Hepatocyte (in vitro differentiated cells): ENCODE measurements at regions not wholly inside any gene's neighbourhood (a gene's known extent, or its start where the extent isn't known, plus 50 kb on each side); places are given as distances from the start of the nearest gene placed in this dataset.

ENCODE experiments used
- DNase-seq: peaks from one replicate; pipeline ENCODE4 v3.0.0-alpha.2; 2016; ENCODE audit warnings: low spot score
- H2AFZ ChIP-seq: fragments of 200-600 bp; sonication (generic); 2 replicates; pipeline ENCODE4 v1.6.0; 2016; ENCODE audit warnings: antibody characterized with exemption, mild to moderate bottlenecking
- H3K27ac ChIP-seq: fragments of 200-600 bp; sonication (generic); 2 replicates; pipeline ENCODE4 v1.5.1; 2016; ENCODE audit warnings: mild to moderate bottlenecking
- H3K27me3 ChIP-seq: fragments of 200-600 bp; sonication (generic); 2 replicates; pipeline ENCODE4 v1.6.1; 2016
- H3K36me3 ChIP-seq: fragments of 200-600 bp; sonication (generic); replicated peaks from 2 replicates; pipeline ENCODE4 v1.5.1; 2016; ENCODE audit warnings: low read depth; ENCODE audit not compliant: insufficient read depth
- H3K4me1 ChIP-seq: fragments of 200-600 bp; sonication (generic); 2 replicates; pipeline ENCODE4 v1.5.1; 2016; ENCODE audit warnings: mild to moderate bottlenecking, moderate library complexity; ENCODE audit not compliant: insufficient read depth
- H3K4me2 ChIP-seq: fragments of 200-600 bp; sonication (generic); 2 replicates; pipeline ENCODE4 v1.6.0; 2016
- H3K4me3 ChIP-seq: fragments of 200-600 bp; sonication (generic); 2 replicates; pipeline ENCODE4 v1.5.1; 2016; ENCODE audit warnings: mild to moderate bottlenecking
- H3K79me2 ChIP-seq: fragments of 200-600 bp; sonication (generic); 2 replicates; pipeline ENCODE4 v1.6.0; 2017; ENCODE audit warnings: mild to moderate bottlenecking
- H3K9me2 ChIP-seq: fragments of 200-600 bp; sonication (generic); replicated peaks from 2 replicates; pipeline ENCODE4 v1.6.0; 2017; ENCODE audit warnings: mild to moderate bottlenecking; ENCODE audit not compliant: insufficient read depth
- H3K9me3 ChIP-seq: fragments of 200-600 bp; sonication (generic); 2 replicates; pipeline ENCODE4 v1.5.1; 2016; ENCODE audit warnings: low read depth, mild to moderate bottlenecking
- H4K20me1 ChIP-seq: fragments of 200-600 bp; sonication (generic); 2 replicates; pipeline ENCODE4 v1.6.0; 2016; ENCODE audit warnings: mild to moderate bottlenecking; ENCODE audit not compliant: insufficient read depth, poor library complexity, severe bottlenecking
- EZH2 ChIP-seq: fragments of 200-600 bp; sonication (generic); IDR thresholded peaks from 2 replicates; pipeline ENCODE4 v1.6.1; 2016; ENCODE audit warnings: antibody characterized with exemption, mild to moderate bottlenecking, borderline replicate concordance
- EZH2phosphoT487 ChIP-seq: fragments of 200-600 bp; sonication (generic); IDR thresholded peaks from one replicate; pipeline ENCODE4 v1.6.1; 2018; ENCODE audit warnings: antibody characterized with exemption, mild to moderate bottlenecking, low read depth, moderate library complexity; ENCODE audit not compliant: unreplicated experiment, severe bottlenecking
- WGBS: methylation state at CpG from one replicate; pipeline ENCODE4 v1.1.6; 2016; ENCODE audit warnings: low lambda C conversion rate; ENCODE audit errors: missing lambda C conversion rate; 5-methylcytosine and 5-hydroxymethylcytosine counted together
- TF ChIP-seq, protein P1 (sequence below): fragments of 200-600 bp; sonication (generic); IDR thresholded peaks from 2 replicates; pipeline ENCODE4 v1.5.1; 2016; ENCODE audit warnings: antibody characterized with exemption, mild to moderate bottlenecking; ENCODE audit not compliant: poor library complexity

DNA sequence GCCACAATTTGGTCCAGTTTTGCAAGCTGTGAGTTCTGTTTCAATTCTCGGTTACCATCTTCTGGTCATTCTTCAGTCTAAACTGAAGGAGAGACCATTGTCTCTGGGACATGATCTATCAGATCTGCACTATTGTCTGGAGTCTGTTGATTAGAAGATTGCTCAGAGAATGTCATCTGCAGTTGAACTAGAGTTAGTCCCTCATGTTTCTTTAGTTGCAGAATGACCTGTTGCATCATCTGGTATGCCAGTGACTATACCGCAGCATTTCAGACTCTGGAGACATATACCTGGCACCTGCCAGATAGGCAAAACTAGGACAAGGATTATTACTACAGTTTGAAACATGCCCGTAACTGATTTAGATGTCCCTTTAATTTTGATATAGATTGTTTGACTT, 194.8 kb downstream of the LRRC70 start:
- Histone ChIP-seq H2AFZ (no peak overlapping the region), H3K9me3 (no peaks in the 10 kb centered on the region), H3K4me3 (no peak overlapping the region), H4K20me1 (no peaks in the 10 kb centered on the region), H3K36me3 (no peaks in the 10 kb centered on the region), H3K27ac (no peak overlapping the region), H3K79me2 (no peaks in the 10 kb centered on the region), H3K4me2 (no peak overlapping the region), H3K9me2 (no peaks in the 10 kb centered on the region), H3K27me3 (no peaks in the 10 kb centered on the region), H3K4me1 (no peaks in the 10 kb centered on the region)
- DNase-seq = no peak
- no peak for TF ChIP-seq EZH2phosphoT487
- TF ChIP-seq, protein P1, sequence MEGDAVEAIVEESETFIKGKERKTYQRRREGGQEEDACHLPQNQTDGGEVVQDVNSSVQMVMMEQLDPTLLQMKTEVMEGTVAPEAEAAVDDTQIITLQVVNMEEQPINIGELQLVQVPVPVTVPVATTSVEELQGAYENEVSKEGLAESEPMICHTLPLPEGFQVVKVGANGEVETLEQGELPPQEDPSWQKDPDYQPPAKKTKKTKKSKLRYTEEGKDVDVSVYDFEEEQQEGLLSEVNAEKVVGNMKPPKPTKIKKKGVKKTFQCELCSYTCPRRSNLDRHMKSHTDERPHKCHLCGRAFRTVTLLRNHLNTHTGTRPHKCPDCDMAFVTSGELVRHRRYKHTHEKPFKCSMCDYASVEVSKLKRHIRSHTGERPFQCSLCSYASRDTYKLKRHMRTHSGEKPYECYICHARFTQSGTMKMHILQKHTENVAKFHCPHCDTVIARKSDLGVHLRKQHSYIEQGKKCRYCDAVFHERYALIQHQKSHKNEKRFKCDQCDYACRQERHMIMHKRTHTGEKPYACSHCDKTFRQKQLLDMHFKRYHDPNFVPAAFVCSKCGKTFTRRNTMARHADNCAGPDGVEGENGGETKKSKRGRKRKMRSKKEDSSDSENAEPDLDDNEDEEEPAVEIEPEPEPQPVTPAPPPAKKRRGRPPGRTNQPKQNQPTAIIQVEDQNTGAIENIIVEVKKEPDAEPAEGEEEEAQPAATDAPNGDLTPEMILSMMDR = no peak
- TF ChIP-seq EZH2 = no peak
- 95% methylated on average over 3 of the region's 3 CpGs for WGBS

DNA sequence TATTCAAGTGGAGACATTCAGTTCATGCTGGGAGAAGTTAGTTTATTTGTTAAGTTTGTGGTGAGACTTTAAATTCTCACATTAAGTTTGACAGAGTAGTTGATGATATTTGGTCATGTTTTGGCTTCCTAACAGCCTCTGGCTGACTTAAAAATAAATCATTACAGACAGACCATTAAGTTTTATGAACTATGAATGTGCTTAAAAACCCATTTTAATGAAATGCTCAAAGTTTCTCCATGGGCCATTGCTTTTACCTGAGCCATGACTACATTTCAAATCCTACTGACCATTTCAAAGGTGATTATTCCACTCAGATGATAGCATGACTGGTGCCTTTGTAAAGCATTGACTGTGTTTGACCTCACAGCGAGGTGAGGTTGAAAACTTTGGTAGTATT, 192.7 kb downstream of the LRRC70 start:
- H3K4me3 ChIP-seq = no peak overlapping the region
- no peaks in the 10 kb centered on the region for H3K9me2 ChIP-seq
- no peak for DNase-seq
- H2AFZ ChIP-seq = no peak overlapping the region
- no peak overlapping the region for H3K4me2 ChIP-seq
- H4K20me1 ChIP-seq = no peaks in the 10 kb centered on the region
- no peaks in the 10 kb centered on the region for H3K4me1 ChIP-seq
- no peaks in the 10 kb centered on the region for H3K36me3 ChIP-seq
- H3K27me3 ChIP-seq = no peaks in the 10 kb centered on the region
- TF ChIP-seq EZH2phosphoT487 (no peak), EZH2 (no peak)
- TF ChIP-seq, protein P1 = no peak
- WGBS = 71% methylated on average over 1 of the region's 1 CpG
- H3K79me2 ChIP-seq = no peaks in the 10 kb centered on the region
- no peak overlapping the region for H3K27ac ChIP-seq
- no peaks in the 10 kb centered on the region for H3K9me3 ChIP-seq

DNA sequence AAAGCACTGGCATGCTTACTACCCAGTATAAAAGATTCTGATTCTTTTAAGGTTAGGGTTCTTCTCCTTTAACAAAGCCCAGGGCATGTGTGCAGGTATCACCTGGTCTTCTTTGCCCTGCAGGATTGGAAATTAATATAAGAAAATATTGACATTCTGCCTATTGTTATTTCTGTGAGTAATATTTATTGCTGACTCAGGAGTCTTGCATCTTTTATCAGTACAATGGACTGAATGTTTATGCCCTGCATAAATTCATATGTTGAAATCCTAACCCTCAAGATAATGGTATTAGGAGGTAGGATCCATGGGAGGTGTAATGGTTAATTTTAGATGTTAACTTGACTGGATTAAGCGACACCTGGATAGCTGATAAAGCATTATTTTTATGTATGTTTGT, 189.0 kb downstream of the LRRC70 start:
- no peak overlapping the region for H2AFZ ChIP-seq
- no peak for DNase-seq
- H3K4me1 ChIP-seq = no peaks in the 10 kb centered on the region
- H3K4me3 ChIP-seq = no peak overlapping the region
- H3K9me3 ChIP-seq = no peaks in the 10 kb centered on the region
- WGBS = 94% methylated on average over 1 of the region's 1 CpG
- no peaks in the 10 kb centered on the region for H3K27me3 ChIP-seq
- H3K9me2 ChIP-seq = no peaks in the 10 kb centered on the region
- H3K79me2 ChIP-seq = no peaks in the 10 kb centered on the region
- no peaks in the 10 kb centered on the region for H3K36me3 ChIP-seq
- TF ChIP-seq, protein P1 = no peak
- TF ChIP-seq EZH2phosphoT487 = no peak
- TF ChIP-seq EZH2 = no peak
- H3K4me2 ChIP-seq = no peak overlapping the region
- H4K20me1 ChIP-seq = no peaks in the 10 kb centered on the region
- H3K27ac ChIP-seq = no peak overlapping the region

DNA sequence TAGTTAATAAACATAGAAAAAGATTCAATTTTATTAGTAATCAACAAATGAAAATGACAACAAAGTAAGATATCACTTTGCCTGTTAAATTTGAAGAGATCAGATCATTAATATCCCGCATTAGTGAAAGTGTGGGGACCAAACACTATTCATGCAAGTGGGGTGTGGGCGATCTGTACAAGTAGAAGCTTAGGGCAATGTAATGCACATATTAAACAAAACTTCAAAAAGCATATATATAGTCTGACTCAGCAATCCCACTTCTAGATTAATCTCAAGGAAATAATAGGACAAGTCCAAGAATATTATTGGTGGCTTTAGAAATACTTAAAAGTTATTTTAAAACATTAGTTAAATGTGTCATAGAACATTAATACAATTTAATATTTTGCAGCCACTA, 188.5 kb downstream of the LRRC70 start:
- Histone ChIP-seq H3K4me2 (no peak overlapping the region), H3K27ac (no peak overlapping the region), H2AFZ (no peak overlapping the region), H3K79me2 (no peaks in the 10 kb centered on the region), H3K4me1 (no peaks in the 10 kb centered on the region), H3K9me2 (no peaks in the 10 kb centered on the region), H3K27me3 (no peaks in the 10 kb centered on the region), H3K36me3 (no peaks in the 10 kb centered on the region), H3K9me3 (no peaks in the 10 kb centered on the region), H3K4me3 (no peak overlapping the region), H4K20me1 (no peaks in the 10 kb centered on the region)
- no peak for TF ChIP-seq EZH2
- TF ChIP-seq, protein P1 = no peak
- no peak for TF ChIP-seq EZH2phosphoT487
- WGBS = 98% methylated on average over 2 of the region's 2 CpGs
- DNase-seq = no peak
